GM19438 (cell line): ENCODE measurements at regions not wholly inside any gene's neighbourhood (a gene's known extent, or its start where the extent isn't known, plus 50 kb on each side); places are given as distances from the start of the nearest gene placed in this dataset.
A peak's percentile ranks its signal among the peaks of the same experiment; 100 is the strongest.
"Not testable (repeated sequence)": the region's sequence is repeated elsewhere in the genome, so short reads cannot be mapped to it uniquely, and the experiment has no call there.

Experiments
- ATAC-seq: cut with Tn5 transposase; IDR thresholded peaks from one replicate; pipeline ENCODE4 v1.9.1; 2021; ENCODE audit warnings: low read depth; ENCODE audit not compliant: unreplicated experiment

- ATAC-seq: no peak
Observed at GRCh38 chr17:70320673-70321345, 151.5 kb downstream of the KCNJ2 start.

- ATAC-seq: no peak
Observed at GRCh38 chr17:70321352-70321751, 152.0 kb downstream of the KCNJ2 start.

- no peak for ATAC-seq
Observed at GRCh38 chr17:70323269-70323668, 153.9 kb downstream of the KCNJ2 start.

GRCh38 chr17:70324031-70324430 lies 154.7 kb downstream of the KCNJ2 start:
- no peak for ATAC-seq

GRCh38 chr17:70327279-70327678 lies 157.9 kb downstream of the KCNJ2 start:
- no peak for ATAC-seq

GRCh38 chr17:70327723-70328122 lies 158.4 kb downstream of the KCNJ2 start:
- ATAC-seq: no peak

GRCh38 chr17:70329721-70330120 lies 160.4 kb downstream of the KCNJ2 start:
- ATAC-seq: no peak

GRCh38 chr17:70331066-70331465 lies 161.7 kb downstream of the KCNJ2 start:
- not testable (repeated sequence) for ATAC-seq

GRCh38 chr17:70332356-70333210 lies 163.3 kb downstream of the KCNJ2 start:
- no peak for ATAC-seq

GRCh38 chr17:70336411-70336810 lies 167.1 kb downstream of the KCNJ2 start:
- no peak for ATAC-seq

- ATAC-seq: no peak
Observed at GRCh38 chr17:70338946-70339354, 169.6 kb downstream of the KCNJ2 start.

- no peak for ATAC-seq
Observed at GRCh38 chr17:70343114-70343513, 173.8 kb downstream of the KCNJ2 start.

- no peak for ATAC-seq
Observed at GRCh38 chr17:70344386-70345060, 175.2 kb downstream of the KCNJ2 start.

GRCh38 chr17:70345061-70345460 lies 175.7 kb downstream of the KCNJ2 start:
- no peak for ATAC-seq

- ATAC-seq: no peak
Observed at GRCh38 chr17:70352834-70353233, 183.5 kb downstream of the KCNJ2 start.

- ATAC-seq: no peak
Observed at GRCh38 chr17:70353408-70354092, 184.2 kb downstream of the KCNJ2 start.

GRCh38 chr17:70355185-70355584 lies 185.9 kb downstream of the KCNJ2 start:
- ATAC-seq: no peak

- ATAC-seq: no peak
Observed at GRCh38 chr17:70357190-70357589, 187.9 kb downstream of the KCNJ2 start.

- peak; percentile 68 for ATAC-seq
Observed at GRCh38 chr17:70365091-70365583, 195.8 kb downstream of the KCNJ2 start.

GRCh38 chr17:70366386-70366785 lies 197.1 kb downstream of the KCNJ2 start:
- ATAC-seq: no peak

- no peak for ATAC-seq
Observed at GRCh38 chr17:70368011-70368410, 198.7 kb downstream of the KCNJ2 start.
